Thyroid gland (tissue), 4 donors: ENCODE measurements at regions not wholly inside any gene's neighbourhood (a gene's known extent, or its start where the extent isn't known, plus 50 kb on each side); places are given as distances from the start of the nearest gene placed in this dataset.

Source experiments
- DNase-seq, 2 donors: peaks; one replicate each; pipeline ENCODE4 v3.0.0-alpha.2; 2019
- H3K27ac ChIP-seq, 3 donors: fragments of 200-600 bp; sonication (generic); 1 replicate in 2 of 3; 2 replicates in 1 of 3; pipeline ENCODE4 v1.5.1; 2016 to 2019; ENCODE audit warnings: mild to moderate bottlenecking in 1 of 3, moderate library complexity in 1 of 3
- H3K27me3 ChIP-seq: fragments of 200-600 bp; sonication (generic); one replicate; pipeline ENCODE4 v1.5.1; 2019
- H3K36me3 ChIP-seq, 2 donors: fragments of 200-600 bp; sonication (generic); one replicate each; pipeline ENCODE4 v1.5.1; 2016 to 2019
- H3K4me1 ChIP-seq, 2 donors: fragments of 200-600 bp; sonication (generic); one replicate each; pipeline ENCODE4 v1.5.1; 2017 to 2019
- H3K4me3 ChIP-seq, 3 donors: fragments of 200-600 bp; sonication (generic); replicated peaks in 1 of 3; 1 replicate in 2 of 3; 2 replicates in 1 of 3; pipeline ENCODE4 v1.5.1; 2016; ENCODE audit warnings: mild to moderate bottlenecking in 1 of 3
- H3K9me3 ChIP-seq: fragments of 200-600 bp; sonication (generic); one replicate; pipeline ENCODE4 v1.5.1; 2017
- POLR2A ChIP-seq, 2 donors: fragments of 450-650 bp; IDR thresholded peaks; one replicate each; pipeline ENCODE4 v1.6.1; 2017; ENCODE audit warnings: antibody characterized with exemption in 2 of 2, mild to moderate bottlenecking in 2 of 2, moderate library complexity in 1 of 2
- WGBS, 2 donors: methylation state at CpG; one replicate each; pipeline ENCODE4 v1.1.5; 2017; 5-methylcytosine and 5-hydroxymethylcytosine counted together
- intact Hi-C: fragments of 100-400 bp; cut with DNase I; formaldehyde crosslinking; loops from one replicate; pipeline ENCODE4 v1.15.1; 2023
- TF ChIP-seq, protein P1 (sequence below), 6 experiments: fragments of 200-600 bp in 3 of 6; fragments of 450-650 bp in 3 of 6; sonication (generic) in 3 of 6; IDR thresholded peaks; one replicate each; pipeline ENCODE4 v1.5.1; 2016 to 2019; ENCODE audit warnings: antibody characterized with exemption in 6 of 6, mild to moderate bottlenecking in 2 of 6, inconsistent platforms in 1 of 6, moderate library complexity in 1 of 6

DNA sequence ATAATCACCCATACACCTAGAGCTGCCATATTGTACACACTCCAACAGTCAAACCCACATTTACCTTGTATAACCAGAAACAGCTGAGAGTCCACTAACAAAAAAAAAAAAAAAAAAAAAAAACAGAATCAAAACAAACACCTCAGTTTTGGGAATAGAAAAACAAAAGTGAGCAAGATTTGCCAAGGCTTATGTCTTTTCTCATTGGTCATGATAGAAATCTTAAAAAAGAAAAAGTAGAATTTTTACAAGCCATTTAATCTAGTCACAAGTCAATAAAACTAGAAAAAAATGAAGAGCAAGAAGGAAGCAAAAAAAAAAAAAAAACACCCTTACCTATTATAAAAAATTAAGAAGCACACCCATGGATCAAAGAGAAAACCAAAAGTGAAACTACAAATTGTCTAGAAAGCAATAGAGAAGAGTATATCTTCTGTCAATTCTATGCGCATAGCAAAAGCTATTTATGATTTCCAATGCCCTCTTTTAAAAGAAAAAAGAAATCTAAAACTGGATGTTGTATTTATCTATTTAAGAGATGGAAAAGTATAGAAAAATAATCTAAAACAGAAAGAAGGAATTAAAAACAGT, 113.2 kb upstream of the GALNT2 start:
- no peaks in the 10 kb centered on the region for H3K27me3 ChIP-seq
- intact Hi-C loops: no loop called here
- no peaks in the 10 kb centered on the region for H3K36me3 ChIP-seq
- no peaks in the 10 kb centered on the region for H3K9me3 ChIP-seq
- WGBS, 2 donors: 88 to 97% methylated on average over 1 of the region's 1 CpG
- no peaks in the 10 kb centered on the region for H3K4me1 ChIP-seq
- TF ChIP-seq POLR2A (IDR thresholded peaks at IDR 0.05): no peak
- TF ChIP-seq, protein P1, sequence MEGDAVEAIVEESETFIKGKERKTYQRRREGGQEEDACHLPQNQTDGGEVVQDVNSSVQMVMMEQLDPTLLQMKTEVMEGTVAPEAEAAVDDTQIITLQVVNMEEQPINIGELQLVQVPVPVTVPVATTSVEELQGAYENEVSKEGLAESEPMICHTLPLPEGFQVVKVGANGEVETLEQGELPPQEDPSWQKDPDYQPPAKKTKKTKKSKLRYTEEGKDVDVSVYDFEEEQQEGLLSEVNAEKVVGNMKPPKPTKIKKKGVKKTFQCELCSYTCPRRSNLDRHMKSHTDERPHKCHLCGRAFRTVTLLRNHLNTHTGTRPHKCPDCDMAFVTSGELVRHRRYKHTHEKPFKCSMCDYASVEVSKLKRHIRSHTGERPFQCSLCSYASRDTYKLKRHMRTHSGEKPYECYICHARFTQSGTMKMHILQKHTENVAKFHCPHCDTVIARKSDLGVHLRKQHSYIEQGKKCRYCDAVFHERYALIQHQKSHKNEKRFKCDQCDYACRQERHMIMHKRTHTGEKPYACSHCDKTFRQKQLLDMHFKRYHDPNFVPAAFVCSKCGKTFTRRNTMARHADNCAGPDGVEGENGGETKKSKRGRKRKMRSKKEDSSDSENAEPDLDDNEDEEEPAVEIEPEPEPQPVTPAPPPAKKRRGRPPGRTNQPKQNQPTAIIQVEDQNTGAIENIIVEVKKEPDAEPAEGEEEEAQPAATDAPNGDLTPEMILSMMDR (IDR thresholded peaks at IDR 0.05): no peak
- DNase-seq: no peak
- H3K27ac ChIP-seq: no peak overlapping the region
- no peak overlapping the region for H3K4me3 ChIP-seq

DNA sequence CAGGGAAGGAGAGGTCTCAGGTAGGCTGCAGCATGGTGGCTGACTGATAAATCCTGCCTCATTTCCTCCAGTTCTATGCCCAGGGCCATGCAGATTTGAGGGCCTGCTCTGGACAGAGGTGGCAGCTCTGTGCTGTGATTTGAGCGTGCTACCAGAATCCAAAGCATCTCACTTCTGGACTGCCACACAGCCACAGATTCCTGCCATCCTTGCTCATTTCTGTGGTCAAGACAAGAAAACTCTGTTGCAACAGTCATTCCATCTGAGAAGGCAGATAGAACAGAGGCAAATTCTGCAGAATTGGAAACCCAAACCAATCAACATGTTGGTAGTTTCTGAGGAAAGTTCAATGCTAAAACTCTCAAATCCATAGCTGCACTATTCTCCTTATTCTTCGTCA, 102.8 kb upstream of the GALNT2 start:
- 98 to 99% methylated on average over 2 of the region's 2 CpGs for WGBS, 2 donors
- H3K4me1 ChIP-seq: no peaks in the 10 kb centered on the region
- H3K4me3 ChIP-seq: no peak overlapping the region
- DNase-seq: no peak
- TF ChIP-seq POLR2A (IDR thresholded peaks at IDR 0.05): no peak
- TF ChIP-seq, protein P1 (IDR thresholded peaks at IDR 0.05): no peak
- H3K36me3 ChIP-seq: no peaks in the 10 kb centered on the region
- H3K9me3 ChIP-seq: no peaks in the 10 kb centered on the region
- no peaks in the 10 kb centered on the region for H3K27me3 ChIP-seq
- H3K27ac ChIP-seq: no peak overlapping the region
- intact Hi-C loops: no loop called here

DNA sequence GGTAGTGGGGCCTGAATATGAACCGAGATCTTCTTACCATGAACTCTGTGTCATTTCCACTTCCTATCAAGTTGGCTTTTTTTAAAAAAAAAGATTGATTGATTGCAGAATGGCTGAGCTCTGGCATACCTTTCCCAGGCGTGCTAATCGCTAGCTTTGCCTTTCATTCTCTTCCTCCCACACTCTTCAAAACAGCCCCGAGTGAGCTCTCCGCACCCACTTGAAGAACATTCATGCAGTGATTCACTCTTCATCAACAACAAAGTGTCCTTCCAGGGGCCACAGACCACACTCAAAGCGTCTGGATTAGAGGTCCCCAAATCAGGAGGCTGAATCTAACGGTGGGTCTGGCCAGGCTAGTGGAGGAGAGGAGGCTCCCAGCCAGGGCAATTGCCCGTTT, 96.3 kb upstream of the GALNT2 start:
- no peaks in the 10 kb centered on the region for H3K4me1 ChIP-seq
- intact Hi-C loops: no loop called here
- H3K27me3 ChIP-seq: no peaks in the 10 kb centered on the region
- H3K9me3 ChIP-seq: no peaks in the 10 kb centered on the region
- no peak overlapping the region for H3K4me3 ChIP-seq
- WGBS, 2 donors: 33 to 40% methylated on average over 6 to 8 of the region's 8 CpGs
- no peak overlapping the region for H3K27ac ChIP-seq
- DNase-seq: peak in 1 of 2 donors; percentile 5
- TF ChIP-seq, protein P1 (IDR thresholded peaks at IDR 0.05): no peak
- no peak for TF ChIP-seq POLR2A (IDR thresholded peaks at IDR 0.05)
- no peaks in the 10 kb centered on the region for H3K36me3 ChIP-seq

DNA sequence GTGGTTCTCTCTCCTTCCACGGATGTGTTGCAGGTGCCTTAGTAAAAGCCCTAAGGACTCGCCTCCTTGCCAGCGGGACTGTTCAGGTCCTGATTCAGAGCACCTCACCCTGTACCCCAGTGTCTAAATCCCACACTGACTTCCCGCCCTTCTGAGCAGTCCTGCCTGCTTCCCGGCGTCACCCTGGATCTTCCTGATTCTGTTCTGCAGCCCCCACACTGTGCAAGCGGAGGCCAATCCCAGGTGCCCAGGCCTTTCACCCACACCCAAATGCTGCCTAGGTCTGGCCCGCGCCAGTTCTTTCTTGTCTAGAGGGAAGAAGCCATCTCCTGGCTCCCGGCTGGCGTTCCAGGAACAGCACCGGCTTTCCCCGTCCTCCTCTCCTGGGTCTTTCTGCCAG, 95.9 kb upstream of the GALNT2 start:
- Histone ChIP-seq H3K4me3 (no peak overlapping the region), H3K27ac (no peak overlapping the region), H3K27me3 (no peaks in the 10 kb centered on the region), H3K9me3 (no peaks in the 10 kb centered on the region), H3K4me1 (no peaks in the 10 kb centered on the region), H3K36me3 (no peaks in the 10 kb centered on the region)
- no peak for DNase-seq
- no peak for TF ChIP-seq POLR2A (IDR thresholded peaks at IDR 0.05)
- TF ChIP-seq, protein P1 (IDR thresholded peaks at IDR 0.05): no peak
- intact Hi-C loops: no loop called here
- WGBS, 2 donors: 85 to 88% methylated on average over 13 of the region's 13 CpGs

DNA sequence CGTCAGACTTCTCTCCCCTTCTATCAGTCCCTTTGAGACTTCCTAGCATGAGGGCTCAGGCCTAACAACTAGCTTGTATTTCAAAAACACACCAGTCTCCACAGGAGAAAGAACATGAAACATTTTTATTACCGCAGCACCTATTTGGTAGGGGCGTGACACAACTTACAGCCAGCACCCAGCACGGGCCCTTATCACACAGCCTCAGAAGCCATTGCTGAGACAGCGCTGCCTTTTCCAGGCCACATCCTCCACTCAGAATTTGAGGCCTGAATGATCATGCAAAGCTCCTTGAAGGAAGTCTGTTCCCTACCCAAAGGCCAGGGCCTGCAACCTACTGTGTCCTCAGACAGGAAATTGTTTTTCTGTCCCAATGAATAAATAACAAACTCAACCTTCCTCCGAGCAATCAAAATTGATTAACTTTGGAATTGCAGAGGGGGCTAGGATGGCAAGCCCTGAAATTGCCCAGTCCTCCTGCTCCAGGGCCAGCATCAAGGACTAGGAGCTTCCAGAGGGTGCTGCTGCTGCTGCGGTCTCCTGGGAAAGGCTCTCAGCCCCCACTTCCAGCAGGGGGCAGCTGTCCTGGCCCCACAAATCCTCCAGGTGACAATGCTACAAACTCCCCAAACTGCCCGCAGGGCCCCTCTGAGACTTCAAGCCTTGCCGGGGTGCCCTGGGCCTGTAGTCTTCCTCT, 94.3 kb upstream of the GALNT2 start:
- intact Hi-C loops: no loop called here
- WGBS, 2 donors: 79 to 82% methylated on average over 8 of the region's 9 CpGs
- H3K9me3 ChIP-seq: no peaks in the 10 kb centered on the region

More for the DNA sequence above, 94.3 kb upstream of the GALNT2 start:
- H3K4me1 ChIP-seq: no peaks in the 10 kb centered on the region
- no peak for DNase-seq
- no peak overlapping the region for H3K27ac ChIP-seq
- H3K4me3 ChIP-seq: no peak overlapping the region
- no peak for TF ChIP-seq POLR2A (IDR thresholded peaks at IDR 0.05)
- TF ChIP-seq, protein P1 (IDR thresholded peaks at IDR 0.05): no peak
- H3K27me3 ChIP-seq: no peaks in the 10 kb centered on the region
- no peaks in the 10 kb centered on the region for H3K36me3 ChIP-seq
